WI38 (cell line): ENCODE measurements at regions not wholly inside any gene's neighbourhood (a gene's known extent, or its start where the extent isn't known, plus 50 kb on each side); places are given as distances from the start of the nearest gene placed in this dataset.

Experiments
- H3K4me3 ChIP-seq: 2 replicates; pipeline ENCODE4 v1.5.1; 2011; ENCODE audit warnings: low read depth, mild to moderate bottlenecking, control low read depth, low read length
- TF ChIP-seq, protein P1 (sequence below): IDR thresholded peaks from 2 replicates; pipeline ENCODE4 v1.5.1; 2012; ENCODE audit warnings: low read depth, mild to moderate bottlenecking, control low read depth, low read length

DNA sequence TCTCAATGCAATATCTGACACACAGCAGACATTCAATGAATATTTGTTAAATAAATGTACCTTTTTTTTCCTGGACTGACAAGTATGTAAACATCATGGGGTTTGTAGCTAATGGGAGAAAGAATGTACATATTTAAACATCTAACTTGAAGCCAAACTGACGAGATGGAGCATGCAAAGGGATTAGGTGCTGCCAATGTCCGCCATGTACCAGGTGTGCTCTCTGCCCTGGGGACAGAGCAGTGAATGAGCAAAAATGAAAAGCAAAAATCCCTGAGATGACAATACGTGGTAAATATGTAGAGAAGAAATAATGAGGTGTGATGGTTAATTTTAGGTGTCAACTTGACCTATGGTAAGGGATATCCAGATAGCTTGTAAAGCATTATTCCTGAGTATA is 247.4 kb upstream of the CELF4 start:
- TF ChIP-seq, protein P1, sequence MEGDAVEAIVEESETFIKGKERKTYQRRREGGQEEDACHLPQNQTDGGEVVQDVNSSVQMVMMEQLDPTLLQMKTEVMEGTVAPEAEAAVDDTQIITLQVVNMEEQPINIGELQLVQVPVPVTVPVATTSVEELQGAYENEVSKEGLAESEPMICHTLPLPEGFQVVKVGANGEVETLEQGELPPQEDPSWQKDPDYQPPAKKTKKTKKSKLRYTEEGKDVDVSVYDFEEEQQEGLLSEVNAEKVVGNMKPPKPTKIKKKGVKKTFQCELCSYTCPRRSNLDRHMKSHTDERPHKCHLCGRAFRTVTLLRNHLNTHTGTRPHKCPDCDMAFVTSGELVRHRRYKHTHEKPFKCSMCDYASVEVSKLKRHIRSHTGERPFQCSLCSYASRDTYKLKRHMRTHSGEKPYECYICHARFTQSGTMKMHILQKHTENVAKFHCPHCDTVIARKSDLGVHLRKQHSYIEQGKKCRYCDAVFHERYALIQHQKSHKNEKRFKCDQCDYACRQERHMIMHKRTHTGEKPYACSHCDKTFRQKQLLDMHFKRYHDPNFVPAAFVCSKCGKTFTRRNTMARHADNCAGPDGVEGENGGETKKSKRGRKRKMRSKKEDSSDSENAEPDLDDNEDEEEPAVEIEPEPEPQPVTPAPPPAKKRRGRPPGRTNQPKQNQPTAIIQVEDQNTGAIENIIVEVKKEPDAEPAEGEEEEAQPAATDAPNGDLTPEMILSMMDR: no peak

DNA sequence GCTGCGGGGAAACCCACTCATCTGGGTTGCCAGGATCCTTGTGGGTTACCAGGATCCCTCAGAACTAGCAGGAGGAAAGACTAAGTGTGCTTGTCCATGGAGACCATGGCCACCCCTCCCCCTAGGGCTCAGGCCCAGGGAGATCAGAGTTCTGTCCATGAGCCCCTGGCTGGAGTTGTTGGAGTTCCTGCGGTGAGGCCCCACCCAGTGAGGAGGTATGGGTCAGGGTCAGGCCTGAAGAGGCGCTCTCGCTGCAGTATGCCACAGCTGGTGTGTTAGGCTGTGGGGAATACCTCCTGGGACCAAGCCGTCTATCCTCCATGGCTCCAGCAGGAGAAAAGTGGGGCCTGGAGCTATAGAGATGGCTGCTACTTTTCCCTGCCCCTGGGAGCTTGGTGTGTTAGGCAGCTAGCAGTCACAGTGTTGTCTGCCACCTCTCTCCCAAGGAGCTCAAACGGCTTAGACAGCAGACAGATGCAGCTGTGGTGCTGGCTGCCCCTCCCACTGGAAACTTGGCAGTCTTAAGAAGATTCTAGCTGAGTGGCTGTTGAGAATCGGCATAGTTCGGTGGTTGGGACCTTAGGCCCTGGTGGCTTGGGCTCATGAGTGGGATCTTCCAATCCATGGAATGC is 240.3 kb upstream of the CELF4 start:
- H3K4me3 ChIP-seq: no peak overlapping the region
- TF ChIP-seq, protein P1: no peak

More for the DNA sequence above, 247.4 kb upstream of the CELF4 start:
- H3K4me3 ChIP-seq: no peak overlapping the region

DNA sequence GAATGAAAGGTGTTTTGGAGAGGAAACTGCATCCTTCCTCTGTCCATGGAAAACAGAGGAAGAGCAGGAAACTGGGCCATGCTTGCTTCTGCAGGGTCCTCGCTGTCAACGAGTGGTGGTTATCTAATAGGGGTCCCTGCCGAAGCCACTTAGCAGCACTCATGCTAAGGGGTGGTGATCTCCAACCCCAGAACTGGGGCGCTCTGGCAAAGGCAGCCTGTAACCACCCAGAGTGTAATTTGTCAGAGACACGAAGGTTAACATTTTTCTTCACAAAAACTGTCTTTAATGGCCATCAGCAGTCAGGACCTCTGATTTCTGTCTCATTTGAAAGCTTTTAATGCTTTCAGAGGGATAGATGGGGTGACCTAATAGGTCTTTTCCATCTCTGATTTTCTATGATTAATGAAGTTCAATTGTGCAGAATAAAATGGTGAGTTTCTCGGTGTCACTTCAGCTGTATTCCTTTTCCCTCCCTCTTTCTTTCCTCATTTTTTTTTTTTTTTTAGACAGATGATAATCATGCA is 231.3 kb upstream of the CELF4 start:
- TF ChIP-seq, protein P1: no peak
- no peak overlapping the region for H3K4me3 ChIP-seq

DNA sequence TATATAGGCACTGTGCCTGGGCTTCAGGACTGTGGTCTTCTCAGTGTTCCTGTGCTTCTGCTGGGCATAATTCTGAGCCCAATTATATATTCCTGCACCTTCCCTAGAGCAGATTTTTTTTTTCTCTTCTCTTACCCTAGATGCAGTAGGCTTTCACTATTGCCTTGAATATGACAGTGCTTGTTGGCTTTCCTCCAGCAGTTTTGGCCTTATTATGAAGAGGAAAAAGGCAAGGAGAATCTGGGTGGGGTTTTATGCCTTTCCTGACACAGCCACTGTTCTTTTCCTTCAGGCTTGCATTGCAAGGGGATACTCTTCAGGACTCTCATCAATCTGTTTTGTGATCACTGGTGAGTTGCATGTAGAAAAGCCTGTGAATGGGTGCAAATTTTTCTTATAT is 221.9 kb upstream of the CELF4 start:
- no peak overlapping the region for H3K4me3 ChIP-seq
- TF ChIP-seq, protein P1: no peak

DNA sequence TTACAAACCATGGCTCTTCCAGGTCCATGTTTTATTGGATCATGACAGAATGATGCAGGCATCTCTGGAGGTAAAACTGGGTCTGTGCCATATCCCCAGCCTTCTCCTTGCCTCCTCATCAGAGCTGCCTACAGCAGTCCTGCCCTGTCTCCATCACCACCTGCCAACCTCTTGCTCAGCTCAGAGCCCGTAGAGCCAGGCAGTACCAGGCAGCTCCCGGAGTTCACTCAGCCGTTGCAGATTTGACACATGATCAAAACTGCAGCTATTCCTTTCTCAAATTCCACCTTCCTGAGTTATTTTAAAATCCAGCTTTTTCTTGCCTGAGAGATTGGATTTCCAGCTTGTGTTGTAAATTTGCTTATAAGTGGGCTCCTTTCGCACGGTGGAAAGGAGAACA is 218.2 kb upstream of the CELF4 start:
- TF ChIP-seq, protein P1: no peak
- H3K4me3 ChIP-seq: no peak overlapping the region

DNA sequence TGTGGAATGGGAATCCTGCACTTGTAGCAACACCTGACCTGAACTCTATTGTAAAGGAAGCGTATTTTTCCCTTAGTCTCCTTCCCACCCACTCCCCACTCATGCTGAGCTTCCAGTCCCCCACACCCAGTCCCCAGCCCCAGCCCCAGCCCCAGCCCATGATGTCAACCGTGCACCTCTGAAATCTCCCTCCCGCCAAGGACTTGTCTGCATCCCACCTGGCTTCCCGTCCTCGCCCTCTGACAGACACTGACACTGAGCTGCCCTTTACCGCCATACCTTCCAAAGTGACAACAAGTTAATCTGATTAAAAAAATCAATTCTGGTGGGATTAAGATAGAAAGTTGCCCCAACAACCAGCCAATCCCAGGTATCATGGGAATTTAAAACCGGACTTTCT is 213.6 kb upstream of the CELF4 start:
- TF ChIP-seq, protein P1: no peak
- H3K4me3 ChIP-seq: no peak overlapping the region

DNA sequence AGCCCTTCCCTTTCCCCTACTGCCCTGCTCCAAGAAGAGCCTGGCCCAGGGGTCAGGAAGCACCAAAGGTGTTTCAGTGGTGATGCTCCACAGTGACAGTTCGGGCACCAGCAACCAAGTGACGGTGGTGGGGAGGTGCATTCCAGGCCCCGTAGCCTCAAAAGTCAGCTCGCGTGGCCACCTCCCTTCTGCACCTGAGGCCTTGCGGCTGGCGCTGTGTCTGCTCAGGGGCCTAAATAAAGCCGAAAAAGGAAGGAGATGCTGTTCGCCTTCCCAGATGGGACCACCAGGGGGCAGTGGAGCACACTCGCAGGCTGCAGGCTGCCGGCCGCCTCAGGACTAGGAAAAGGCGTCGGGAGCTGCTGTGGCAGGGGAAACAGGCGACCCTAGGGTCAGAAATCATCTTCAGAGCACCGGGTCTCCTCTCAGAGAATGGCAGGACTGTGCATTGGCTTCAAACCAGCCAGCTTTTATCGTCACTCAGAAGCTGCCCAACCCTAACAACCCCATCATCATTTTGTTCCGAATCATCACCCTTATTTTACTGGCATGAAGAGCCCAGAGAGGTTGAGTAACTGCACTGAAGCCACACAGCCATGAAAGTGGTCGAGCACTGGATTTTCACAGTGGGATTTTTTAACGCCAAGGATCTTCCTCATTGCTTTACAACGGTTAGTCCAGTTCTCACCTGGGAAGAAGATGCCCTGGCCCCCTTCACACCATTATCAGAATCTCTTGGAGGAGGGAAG is 213.0 kb upstream of the CELF4 start:
- no peak overlapping the region for H3K4me3 ChIP-seq
- TF ChIP-seq, protein P1: peak; percentile 52
